HG03025 (cell line): ENCODE measurements at regions not wholly inside any gene's neighbourhood (a gene's known extent, or its start where the extent isn't known, plus 50 kb on each side); places are given as distances from the start of the nearest gene placed in this dataset.
"Not testable (repeated sequence)": the region's sequence is repeated elsewhere in the genome, so short reads cannot be mapped to it uniquely, and the experiment has no call there.

Source experiments
- ATAC-seq: cut with Tn5 transposase; IDR thresholded peaks from one replicate; pipeline ENCODE4 v1.9.1; 2021; ENCODE audit warnings: mild to moderate bottlenecking, moderate library complexity; ENCODE audit not compliant: unreplicated experiment, low FRiP score

DNA sequence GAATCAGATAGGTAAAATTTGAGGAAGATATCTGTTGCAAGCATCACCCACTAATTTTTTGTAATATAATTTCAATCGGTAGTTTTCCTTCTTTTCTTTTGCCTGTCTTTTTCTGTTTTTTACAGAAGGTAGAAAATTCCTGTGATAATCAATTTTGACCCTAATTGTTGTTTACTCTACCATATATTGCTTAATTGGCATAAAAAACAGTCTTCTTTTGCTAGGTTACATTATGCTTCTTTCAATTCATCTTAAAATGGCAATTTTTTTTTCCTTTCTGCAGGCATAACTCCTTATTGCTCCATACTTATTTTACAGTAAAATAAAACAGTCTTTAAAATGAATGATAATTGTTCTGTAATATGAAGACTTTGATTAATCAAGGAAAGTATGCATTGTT lies 286.2 kb upstream of the LRP1B start:
- no peak for ATAC-seq

DNA sequence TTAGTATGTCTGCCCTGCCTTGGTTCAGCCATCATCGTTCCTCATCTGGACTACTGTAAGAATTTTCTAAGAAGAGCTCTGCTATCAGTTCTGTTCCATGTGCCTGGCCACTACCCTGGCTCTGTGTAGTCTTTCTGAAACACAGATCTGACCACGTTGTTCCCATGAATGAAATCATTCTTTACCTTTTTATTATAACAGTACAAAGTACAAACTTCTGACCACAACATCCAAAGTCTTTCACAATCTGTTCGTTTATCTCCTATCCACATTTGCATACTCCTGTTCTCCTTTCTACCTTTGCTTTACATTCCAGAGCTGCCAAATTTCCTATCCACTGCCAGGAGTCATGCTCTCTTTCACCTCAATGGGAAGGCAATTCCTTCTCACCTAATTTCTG lies 284.6 kb upstream of the LRP1B start:
- ATAC-seq: no peak

DNA sequence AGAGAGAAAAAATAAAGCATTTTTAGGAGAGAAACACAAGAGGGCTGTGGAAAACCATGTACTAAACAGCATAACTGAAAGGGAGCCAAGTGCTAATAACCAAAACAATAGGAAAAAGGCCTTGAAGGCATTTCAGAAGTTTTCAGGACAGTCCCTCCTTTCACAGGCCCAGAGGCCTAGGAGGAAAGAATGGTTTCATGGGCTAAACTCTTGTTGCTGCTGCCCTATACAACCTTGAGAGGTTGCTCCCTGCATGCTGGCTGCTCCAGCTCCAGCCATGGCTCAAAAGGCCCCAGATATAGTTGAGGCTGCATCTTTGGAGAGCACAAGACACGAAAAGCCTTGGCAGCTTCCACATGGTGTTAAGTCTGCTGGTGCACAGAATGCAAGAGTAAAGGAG lies 267.4 kb upstream of the LRP1B start:
- ATAC-seq: no peak

GRCh38 chr2:142395291-142395690 lies 264.5 kb upstream of the LRP1B start:
- no peak for ATAC-seq

DNA sequence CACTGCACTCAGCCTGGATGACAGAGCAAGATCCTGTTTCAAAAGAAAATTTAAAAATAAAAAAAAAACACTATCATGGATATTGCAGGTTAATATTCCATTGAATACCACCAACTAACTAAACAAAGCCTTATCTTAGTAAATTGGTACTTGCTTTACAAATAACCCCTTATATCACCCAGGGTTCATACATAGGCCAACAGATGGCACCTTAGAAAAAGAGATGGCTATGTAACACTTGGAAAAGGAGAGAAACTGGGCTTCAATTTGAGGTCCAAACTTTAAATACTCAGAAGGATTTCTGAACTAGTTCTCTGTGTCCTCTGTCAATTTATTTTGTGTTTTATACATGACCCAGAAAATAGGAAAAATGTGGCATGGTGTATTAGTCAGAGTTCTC lies 249.6 kb upstream of the LRP1B start:
- no peak for ATAC-seq

DNA sequence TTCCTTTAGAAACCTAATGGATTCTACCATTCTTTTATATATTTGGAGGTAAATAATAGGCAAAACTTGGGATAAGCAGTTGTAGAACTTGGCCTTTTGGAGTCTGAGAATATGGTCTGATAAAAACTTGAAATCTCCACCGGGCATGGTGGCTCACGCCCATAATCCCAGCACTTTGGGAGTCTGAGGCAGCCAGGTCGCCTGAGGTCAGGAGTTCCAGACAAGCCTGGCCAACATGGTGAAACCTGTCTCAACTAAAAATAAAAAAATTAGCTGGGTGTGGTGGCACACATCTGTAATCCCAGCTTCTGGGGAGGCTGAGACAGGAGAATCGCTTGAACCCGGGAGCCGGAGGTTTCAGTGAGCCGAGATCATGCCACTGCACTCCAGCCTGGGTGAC lies 231.3 kb upstream of the LRP1B start:
- not testable (repeated sequence) for ATAC-seq

DNA sequence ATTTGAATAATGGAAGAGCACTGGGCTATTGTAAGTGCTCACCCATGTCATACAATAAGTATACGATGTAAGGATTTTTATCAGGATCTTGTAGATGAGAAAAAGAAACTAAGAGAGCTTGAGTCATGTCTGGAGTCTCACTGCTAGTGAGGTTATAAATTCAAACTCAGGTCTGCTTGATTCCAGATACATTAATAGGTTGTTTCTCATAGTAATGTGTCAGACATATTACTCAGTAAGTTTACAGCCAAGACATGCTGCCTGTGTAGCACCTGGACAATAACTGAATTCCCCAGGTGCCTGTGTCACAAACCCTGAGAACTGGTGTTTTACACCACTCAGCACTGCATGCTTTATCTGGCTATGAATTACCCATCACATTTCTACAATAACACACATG lies 216.9 kb upstream of the LRP1B start:
- ATAC-seq: no peak

DNA sequence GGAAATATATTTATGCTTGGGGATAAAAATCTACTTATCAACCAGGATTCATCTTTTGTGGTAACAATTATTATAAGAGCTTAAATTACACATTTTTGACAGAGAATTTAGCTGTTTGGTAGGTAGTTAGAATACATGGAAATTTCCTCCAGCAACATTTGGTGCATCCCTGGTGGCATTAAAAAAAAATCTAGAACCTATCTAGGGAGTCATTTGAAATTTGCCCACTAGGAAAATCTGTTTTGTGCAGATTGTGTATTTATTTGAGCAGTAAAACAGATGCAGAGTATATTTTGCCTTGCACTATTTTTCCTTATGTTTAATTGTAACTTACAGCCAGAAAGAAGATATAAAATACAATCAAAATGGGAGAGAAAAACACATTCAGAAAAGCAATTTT lies 208.4 kb upstream of the LRP1B start:
- no peak for ATAC-seq

GRCh38 chr2:142332196-142332595 lies 201.4 kb upstream of the LRP1B start:
- ATAC-seq: no peak

- no peak for ATAC-seq
Measured at GRCh38 chr2:142330458-142330857, 199.6 kb upstream of the LRP1B start.

DNA sequence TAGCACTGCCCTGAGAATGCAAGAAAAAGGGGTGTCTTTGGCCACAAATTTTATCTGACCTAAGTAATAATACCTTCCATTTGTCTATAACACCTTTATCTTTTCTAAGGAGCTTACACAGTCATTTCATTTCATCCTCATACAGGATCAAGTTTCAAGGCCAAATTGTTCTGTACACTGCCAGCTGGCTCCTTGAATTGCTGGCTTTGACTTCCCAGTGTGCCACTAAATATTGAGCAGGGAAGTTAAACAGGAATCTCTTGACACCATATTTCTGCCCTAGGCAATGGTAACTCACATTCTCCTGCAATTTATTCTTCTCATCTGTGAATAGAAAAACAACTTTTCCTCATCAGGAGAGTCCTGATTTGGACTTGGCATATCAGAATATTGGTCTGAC lies 195.1 kb upstream of the LRP1B start:
- no peak for ATAC-seq

- no peak for ATAC-seq
Measured at GRCh38 chr2:142323206-142323605, 192.4 kb upstream of the LRP1B start.

- no peak for ATAC-seq
Measured at GRCh38 chr2:142321706-142322280, 191.0 kb upstream of the LRP1B start.

GRCh38 chr2:142320067-142320466 lies 189.3 kb upstream of the LRP1B start:
- no peak for ATAC-seq

- ATAC-seq: no peak
Measured at GRCh38 chr2:142316049-142316448, 185.2 kb upstream of the LRP1B start.

GRCh38 chr2:142315346-142315745 lies 184.5 kb upstream of the LRP1B start:
- no peak for ATAC-seq

DNA sequence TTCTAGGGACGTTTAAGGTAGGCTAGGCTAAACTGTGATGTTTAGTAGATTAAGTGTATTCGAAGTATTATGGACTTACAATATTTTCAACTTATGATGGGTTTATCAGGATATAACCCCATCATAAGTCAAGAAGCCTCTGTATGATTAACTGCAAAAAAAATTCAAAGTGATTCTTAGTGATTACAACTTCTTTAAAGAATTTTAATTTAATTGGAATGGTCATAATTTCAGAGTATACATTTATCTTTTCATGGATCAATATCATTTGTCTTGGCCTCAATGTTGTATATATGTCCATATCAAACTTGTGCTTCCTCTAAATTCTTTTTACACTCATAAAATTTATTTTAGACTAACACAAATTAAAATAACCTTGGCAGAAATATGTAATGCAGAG lies 183.3 kb upstream of the LRP1B start:
- ATAC-seq: no peak

GRCh38 chr2:142310530-142310929 lies 179.7 kb upstream of the LRP1B start:
- no peak for ATAC-seq

DNA sequence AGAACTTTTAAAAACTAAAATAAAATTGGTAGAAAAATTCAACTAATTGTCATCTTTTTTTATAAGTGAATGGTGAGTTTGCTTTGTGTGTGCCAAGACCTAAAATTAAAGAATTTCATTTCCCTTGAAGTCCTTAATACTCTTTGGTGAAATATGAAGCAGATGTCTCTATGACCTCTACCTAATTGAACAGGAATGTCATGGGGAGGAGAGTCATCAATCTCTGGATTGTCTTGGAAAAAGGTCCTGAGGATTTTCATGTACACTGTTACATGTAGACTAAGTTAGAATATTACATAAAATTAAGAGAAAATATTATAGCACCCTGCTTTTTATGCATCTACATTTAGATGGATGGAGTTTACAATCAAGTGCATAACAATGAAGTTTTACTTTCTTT lies 177.9 kb upstream of the LRP1B start:
- no peak for ATAC-seq

DNA sequence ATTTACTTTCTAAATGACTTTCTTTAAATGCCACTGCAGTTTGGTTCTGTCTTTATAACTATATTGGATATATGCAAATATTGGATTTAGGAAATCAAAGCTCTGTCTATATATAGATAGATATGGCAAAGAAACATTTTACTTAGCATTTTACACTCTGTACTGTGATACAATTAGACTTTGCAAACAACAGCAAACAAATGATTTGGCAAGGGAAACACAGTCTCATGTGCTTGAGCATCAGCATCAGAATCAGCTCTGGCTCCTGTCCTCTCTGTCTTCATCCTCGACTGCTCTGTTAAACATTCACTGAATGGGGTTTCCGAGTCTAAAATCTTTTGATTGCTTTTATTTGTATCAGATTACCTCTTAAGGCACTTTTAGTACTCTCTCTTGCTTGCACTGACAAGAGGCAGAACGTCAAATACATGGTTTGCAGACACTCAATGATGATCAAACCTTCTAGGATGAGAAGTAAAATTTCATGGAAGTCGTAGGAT lies 176.8 kb upstream of the LRP1B start:
- no peak for ATAC-seq

DNA sequence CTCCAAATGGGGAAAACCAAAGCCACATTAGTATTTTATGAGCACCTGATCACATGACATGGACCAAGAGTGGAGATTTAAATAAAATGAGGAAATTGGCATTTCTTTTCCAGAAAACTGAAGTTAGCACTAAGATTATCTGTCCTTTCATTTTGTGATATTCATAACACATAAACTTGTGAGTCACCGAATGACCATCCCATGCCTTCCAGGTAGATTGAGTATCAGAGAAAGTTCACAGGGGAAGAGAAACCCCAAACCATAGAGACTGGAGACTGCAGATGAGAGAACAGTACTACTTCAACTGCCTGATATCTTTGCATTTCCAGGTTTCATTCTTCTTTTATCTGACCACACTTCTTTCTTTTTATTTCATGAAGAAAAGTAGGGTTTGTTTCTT lies 176.3 kb upstream of the LRP1B start:
- no peak for ATAC-seq

DNA sequence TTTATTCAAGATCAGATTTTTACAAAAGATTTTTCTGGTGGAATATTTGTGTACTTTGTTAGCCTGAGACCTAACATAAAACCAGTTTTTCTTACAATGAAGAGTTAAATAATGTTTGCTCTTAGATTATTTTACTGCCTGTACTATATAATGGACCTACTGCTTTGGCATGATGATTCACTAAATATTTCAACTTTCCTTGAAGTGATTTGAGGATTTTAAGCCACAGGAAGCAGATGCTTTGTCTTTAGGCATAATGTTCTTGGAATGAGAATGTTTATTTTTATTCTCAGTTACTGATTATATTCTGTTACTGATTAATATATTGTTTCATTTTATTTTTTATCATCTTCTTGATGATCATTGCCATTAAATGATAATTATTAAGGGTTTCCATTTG lies 175.3 kb upstream of the LRP1B start:
- ATAC-seq: no peak

DNA sequence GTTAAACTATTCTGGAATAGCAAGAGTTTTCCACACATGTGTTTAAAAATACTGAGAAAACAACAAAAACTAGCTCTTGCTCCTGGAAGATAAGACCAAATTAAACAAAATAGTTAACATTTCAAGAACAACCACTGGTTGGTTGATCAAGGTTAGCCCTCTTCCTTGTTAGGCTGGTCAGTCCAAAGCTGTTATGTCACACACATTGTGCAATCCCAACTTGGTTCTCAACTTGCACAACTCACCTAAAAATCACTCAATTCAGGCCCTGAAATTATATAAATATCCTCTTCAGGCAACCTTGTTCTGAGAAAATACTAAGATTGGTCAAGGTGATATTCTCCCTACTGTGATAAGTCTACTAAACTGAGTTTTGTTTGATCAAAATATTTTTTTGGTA lies 169.7 kb upstream of the LRP1B start:
- no peak for ATAC-seq
